Tibial nerve (tissue), 3 donors: ENCODE measurements at regions not wholly inside any gene's neighbourhood (a gene's known extent, or its start where the extent isn't known, plus 50 kb on each side); places are given as distances from the start of the nearest gene placed in this dataset.

Experiments
- POLR2A ChIP-seq, 2 donors: fragments of 450-650 bp; IDR thresholded peaks; one replicate each; pipeline ENCODE4 v1.6.1; 2017; ENCODE audit warnings: antibody characterized with exemption in 2 of 2, mild to moderate bottlenecking in 2 of 2, moderate library complexity in 2 of 2
- TF ChIP-seq, protein P1 (sequence below), 5 experiments: fragments of 200-600 bp in 3 of 5; fragments of 450-650 bp in 2 of 5; sonication (generic) in 3 of 5; IDR thresholded peaks; one replicate each; pipeline ENCODE4 v1.5.1; 2016 to 2019; ENCODE audit warnings: antibody characterized with exemption in 5 of 5, mild to moderate bottlenecking in 3 of 5, moderate library complexity in 2 of 5

DNA sequence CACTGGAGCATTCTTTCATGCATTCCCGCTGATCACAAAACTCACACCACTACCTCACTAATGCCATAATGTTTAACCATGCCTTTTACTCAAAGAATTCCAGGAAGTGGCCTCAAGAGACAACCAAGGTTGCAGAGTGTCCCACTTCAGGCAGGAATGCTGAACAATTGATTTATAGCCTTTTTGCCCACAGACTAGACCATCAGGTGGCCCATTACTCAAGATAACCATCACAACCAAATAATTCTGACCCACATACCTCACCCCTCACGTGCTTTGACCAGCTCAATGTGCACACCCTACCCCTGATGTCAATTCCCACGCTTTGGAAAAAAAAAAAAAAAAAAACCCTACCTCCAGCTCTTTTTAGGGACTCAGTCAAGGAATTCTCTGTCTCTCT lies 220.6 kb upstream of the UFL1 start:
- TF ChIP-seq, protein P1, sequence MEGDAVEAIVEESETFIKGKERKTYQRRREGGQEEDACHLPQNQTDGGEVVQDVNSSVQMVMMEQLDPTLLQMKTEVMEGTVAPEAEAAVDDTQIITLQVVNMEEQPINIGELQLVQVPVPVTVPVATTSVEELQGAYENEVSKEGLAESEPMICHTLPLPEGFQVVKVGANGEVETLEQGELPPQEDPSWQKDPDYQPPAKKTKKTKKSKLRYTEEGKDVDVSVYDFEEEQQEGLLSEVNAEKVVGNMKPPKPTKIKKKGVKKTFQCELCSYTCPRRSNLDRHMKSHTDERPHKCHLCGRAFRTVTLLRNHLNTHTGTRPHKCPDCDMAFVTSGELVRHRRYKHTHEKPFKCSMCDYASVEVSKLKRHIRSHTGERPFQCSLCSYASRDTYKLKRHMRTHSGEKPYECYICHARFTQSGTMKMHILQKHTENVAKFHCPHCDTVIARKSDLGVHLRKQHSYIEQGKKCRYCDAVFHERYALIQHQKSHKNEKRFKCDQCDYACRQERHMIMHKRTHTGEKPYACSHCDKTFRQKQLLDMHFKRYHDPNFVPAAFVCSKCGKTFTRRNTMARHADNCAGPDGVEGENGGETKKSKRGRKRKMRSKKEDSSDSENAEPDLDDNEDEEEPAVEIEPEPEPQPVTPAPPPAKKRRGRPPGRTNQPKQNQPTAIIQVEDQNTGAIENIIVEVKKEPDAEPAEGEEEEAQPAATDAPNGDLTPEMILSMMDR (IDR thresholded peaks at IDR 0.05): no peak
- no peak for TF ChIP-seq POLR2A (IDR thresholded peaks at IDR 0.05)
